Cardiac muscle cell (in vitro differentiated cells and primary cell): ENCODE measurements at regions not wholly inside any gene's neighbourhood (a gene's known extent, or its start where the extent isn't known, plus 50 kb on each side); places are given as distances from the start of the nearest gene placed in this dataset.

Experiments used
- DNase-seq, 2 donors: peaks; one replicate each; pipeline versions ENCODE4 v3.0.0 to v3.0.0-alpha.2; 2010 to 2017; ENCODE audit warnings: low read depth in 1 of 2, low spot score in 1 of 2
- H3K27ac ChIP-seq: fragments of 200-600 bp; sonication (generic); 2 replicates; pipeline ENCODE4 v1.5.1; 2016
- H3K27me3 ChIP-seq: fragments of 200-600 bp; sonication (generic); 2 replicates; pipeline ENCODE4 v1.6.0; 2016; ENCODE audit warnings: control low read depth
- H3K36me3 ChIP-seq: fragments of 200-600 bp; sonication (generic); 2 replicates; pipeline ENCODE4 v1.5.1; 2016; ENCODE audit warnings: control low read depth
- H3K4me1 ChIP-seq: fragments of 200-600 bp; sonication (generic); 2 replicates; pipeline ENCODE4 v1.8.1; 2017; ENCODE audit warnings: low read depth, mild to moderate bottlenecking, mixed run types
- H3K4me3 ChIP-seq: fragments of 200-600 bp; sonication (generic); 2 replicates; pipeline ENCODE4 v1.5.1; 2016; ENCODE audit warnings: mild to moderate bottlenecking
- H3K9me3 ChIP-seq: fragments of 200-600 bp; sonication (generic); 2 replicates; pipeline ENCODE4 v1.5.1; 2017; ENCODE audit warnings: low read depth, mild to moderate bottlenecking, control low read depth
- TF ChIP-seq, protein P1 (sequence below): IDR thresholded peaks from 2 replicates; pipeline ENCODE4 v1.5.1; 2012; ENCODE audit warnings: low read depth, mild to moderate bottlenecking, low read length

GRCh38 chr3:168997488-168997887 is 666.0 kb downstream of the MECOM start:
- DNase-seq = no peak
- TF ChIP-seq, protein P1, sequence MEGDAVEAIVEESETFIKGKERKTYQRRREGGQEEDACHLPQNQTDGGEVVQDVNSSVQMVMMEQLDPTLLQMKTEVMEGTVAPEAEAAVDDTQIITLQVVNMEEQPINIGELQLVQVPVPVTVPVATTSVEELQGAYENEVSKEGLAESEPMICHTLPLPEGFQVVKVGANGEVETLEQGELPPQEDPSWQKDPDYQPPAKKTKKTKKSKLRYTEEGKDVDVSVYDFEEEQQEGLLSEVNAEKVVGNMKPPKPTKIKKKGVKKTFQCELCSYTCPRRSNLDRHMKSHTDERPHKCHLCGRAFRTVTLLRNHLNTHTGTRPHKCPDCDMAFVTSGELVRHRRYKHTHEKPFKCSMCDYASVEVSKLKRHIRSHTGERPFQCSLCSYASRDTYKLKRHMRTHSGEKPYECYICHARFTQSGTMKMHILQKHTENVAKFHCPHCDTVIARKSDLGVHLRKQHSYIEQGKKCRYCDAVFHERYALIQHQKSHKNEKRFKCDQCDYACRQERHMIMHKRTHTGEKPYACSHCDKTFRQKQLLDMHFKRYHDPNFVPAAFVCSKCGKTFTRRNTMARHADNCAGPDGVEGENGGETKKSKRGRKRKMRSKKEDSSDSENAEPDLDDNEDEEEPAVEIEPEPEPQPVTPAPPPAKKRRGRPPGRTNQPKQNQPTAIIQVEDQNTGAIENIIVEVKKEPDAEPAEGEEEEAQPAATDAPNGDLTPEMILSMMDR = no peak
- Histone ChIP-seq H3K27ac (no peak overlapping the region), H3K27me3 (no peaks in the 10 kb centered on the region), H3K36me3 (no peaks in the 10 kb centered on the region), H3K4me1 (no peaks in the 10 kb centered on the region), H3K4me3 (no peak overlapping the region), H3K9me3 (no peaks in the 10 kb centered on the region)

- Histone ChIP-seq H3K36me3 (no peaks in the 10 kb centered on the region), H3K27ac (no peak overlapping the region), H3K9me3 (no peaks in the 10 kb centered on the region), H3K4me3 (no peak overlapping the region), H3K4me1 (no peaks in the 10 kb centered on the region), H3K27me3 (no peaks in the 10 kb centered on the region)
- TF ChIP-seq, protein P1 = no peak
- DNase-seq = peak in 1 of 2 donors; percentile 64
Observed at GRCh38 chr3:168996622-168997021, 666.9 kb downstream of the MECOM start.

DNA sequence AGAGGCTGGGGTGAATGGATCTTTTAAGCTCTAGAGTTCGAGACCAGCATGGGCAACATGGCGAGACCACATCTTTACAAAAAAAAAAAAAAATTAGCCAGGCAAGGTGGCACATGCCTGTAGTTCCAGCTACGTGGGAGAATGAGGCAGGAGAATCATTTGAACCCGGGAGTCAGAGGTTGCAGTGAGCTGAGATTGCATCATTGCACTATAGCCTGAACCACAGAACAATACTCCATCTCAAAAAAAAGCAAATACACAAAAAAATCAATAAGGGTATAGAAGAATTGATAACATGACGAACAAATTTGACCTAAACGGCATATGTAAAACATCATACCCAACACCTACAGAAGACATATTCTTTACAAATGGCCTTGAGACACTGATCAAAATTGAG is 668.4 kb downstream of the MECOM start:
- H3K36me3 ChIP-seq = no peaks in the 10 kb centered on the region
- H3K4me1 ChIP-seq = peaks cover 6% of the 10 kb centered on the region
- no peaks in the 10 kb centered on the region for H3K9me3 ChIP-seq
- no peaks in the 10 kb centered on the region for H3K27me3 ChIP-seq
- TF ChIP-seq, protein P1 = no peak
- no peak for DNase-seq
- H3K27ac ChIP-seq = no peak overlapping the region
- no peak overlapping the region for H3K4me3 ChIP-seq

GRCh38 chr3:168991803-168992202 is 671.7 kb downstream of the MECOM start:
- Histone ChIP-seq H3K27me3 (no peaks in the 10 kb centered on the region), H3K27ac (no peak overlapping the region), H3K4me1 (peaks cover 11% of the 10 kb centered on the region), H3K36me3 (no peaks in the 10 kb centered on the region), H3K9me3 (no peaks in the 10 kb centered on the region), H3K4me3 (no peak overlapping the region)
- DNase-seq = peak in 1 of 2 donors; percentile 42
- TF ChIP-seq, protein P1 = no peak

DNA sequence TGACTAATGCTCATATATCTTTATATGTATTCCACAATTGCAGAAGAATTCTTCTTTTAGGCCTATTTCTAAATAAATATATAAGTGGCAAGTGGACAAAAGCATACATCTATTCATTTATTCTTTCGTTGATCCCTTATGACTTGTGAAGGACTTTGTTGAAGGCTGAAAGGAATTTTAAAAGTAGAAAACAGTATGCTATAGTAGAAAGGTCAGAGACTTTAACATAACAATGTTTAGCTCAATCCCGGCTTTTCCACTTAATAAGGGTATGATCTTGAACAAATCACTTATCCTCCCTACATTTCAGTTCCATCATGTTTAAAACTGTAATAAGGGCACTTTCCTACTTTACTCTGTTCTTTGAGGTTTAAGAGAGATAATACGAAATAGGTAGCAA is 672.9 kb downstream of the MECOM start:
- TF ChIP-seq, protein P1 = no peak
- H3K4me3 ChIP-seq = no peak overlapping the region
- no peaks in the 10 kb centered on the region for H3K9me3 ChIP-seq
- no peaks in the 10 kb centered on the region for H3K27me3 ChIP-seq
- peaks cover 11% of the 10 kb centered on the region for H3K4me1 ChIP-seq
- no peak for DNase-seq
- no peak overlapping the region for H3K27ac ChIP-seq
- H3K36me3 ChIP-seq = no peaks in the 10 kb centered on the region

- Histone ChIP-seq H3K9me3 (no peaks in the 10 kb centered on the region), H3K27me3 (no peaks in the 10 kb centered on the region), H3K36me3 (no peaks in the 10 kb centered on the region), H3K4me3 (no peak overlapping the region), H3K27ac (no peak overlapping the region), H3K4me1 (peaks cover 11% of the 10 kb centered on the region)
- TF ChIP-seq, protein P1 = no peak
- DNase-seq = peak; percentile 4 to 65
Observed at GRCh38 chr3:168990134-168990533, 673.4 kb downstream of the MECOM start.
